ENCODE measurements at regions not wholly inside any gene's neighbourhood (a gene's known extent, or its start where the extent isn't known, plus 50 kb on each side); places are given as distances from the start of the nearest gene placed in this dataset.

- no peak overlapping the region for H3K4me3 ChIP-seq (ENCODE audit: low read depth, low read length)
- TF ChIP-seq CTCF (IDR thresholded peaks at IDR 0.05; ENCODE audit: borderline replicate concordance, insufficient read depth, low read depth, low read length), result no peak
Observed at GRCh38 chr2:143828763-143829537, 691.0 kb downstream of the ZEB2 start.

- no peak overlapping the region for H3K4me3 ChIP-seq (ENCODE audit: low read depth, low read length)
- no peak for TF ChIP-seq CTCF (IDR thresholded peaks at IDR 0.05; ENCODE audit: borderline replicate concordance, insufficient read depth, low read depth, low read length)
Observed at GRCh38 chr2:143824791-143825190, 695.1 kb downstream of the ZEB2 start.

DNA sequence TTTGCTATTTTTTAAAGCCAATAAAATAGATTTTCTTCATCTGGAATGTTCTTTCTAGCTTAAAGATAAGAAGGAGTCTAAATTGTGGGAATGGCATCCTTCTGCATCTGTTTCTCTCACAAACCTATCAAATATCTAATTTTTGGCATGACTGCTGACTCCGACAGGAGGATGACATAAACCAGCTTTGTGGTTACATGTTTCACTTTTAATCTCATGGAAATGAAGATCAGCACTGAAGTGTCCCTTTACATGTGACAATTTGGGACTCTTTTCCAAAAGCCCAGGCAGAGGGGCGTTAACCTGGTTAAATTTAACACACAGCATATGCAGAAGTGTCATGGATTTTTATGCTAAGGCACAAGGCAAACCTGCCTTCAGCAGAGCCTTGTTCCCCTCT is 694.7 kb downstream of the ARHGAP15 start:
- no peak overlapping the region for H3K4me3 ChIP-seq (ENCODE audit: low read depth, low read length)
- no peak for TF ChIP-seq CTCF (IDR thresholded peaks at IDR 0.05; ENCODE audit: borderline replicate concordance, insufficient read depth, low read depth, low read length)

- TF ChIP-seq CTCF (IDR thresholded peaks at IDR 0.05; ENCODE audit: borderline replicate concordance, insufficient read depth, low read depth, low read length), result no peak
- H3K4me3 ChIP-seq (ENCODE audit: low read depth, low read length), result no peak overlapping the region
Observed at GRCh38 chr2:143823296-143823695, 694.1 kb downstream of the ARHGAP15 start.

GRCh38 chr2:143822736-143823135 is 693.5 kb downstream of the ARHGAP15 start:
- no peak overlapping the region for H3K4me3 ChIP-seq (ENCODE audit: low read depth, low read length)
- TF ChIP-seq CTCF (IDR thresholded peaks at IDR 0.05; ENCODE audit: borderline replicate concordance, insufficient read depth, low read depth, low read length), result no peak

- TF ChIP-seq CTCF (IDR thresholded peaks at IDR 0.05; ENCODE audit: borderline replicate concordance, insufficient read depth, low read depth, low read length), result no peak
- no peak overlapping the region for H3K4me3 ChIP-seq (ENCODE audit: low read depth, low read length)
Observed at GRCh38 chr2:143819764-143820163, 690.5 kb downstream of the ARHGAP15 start.

DNA sequence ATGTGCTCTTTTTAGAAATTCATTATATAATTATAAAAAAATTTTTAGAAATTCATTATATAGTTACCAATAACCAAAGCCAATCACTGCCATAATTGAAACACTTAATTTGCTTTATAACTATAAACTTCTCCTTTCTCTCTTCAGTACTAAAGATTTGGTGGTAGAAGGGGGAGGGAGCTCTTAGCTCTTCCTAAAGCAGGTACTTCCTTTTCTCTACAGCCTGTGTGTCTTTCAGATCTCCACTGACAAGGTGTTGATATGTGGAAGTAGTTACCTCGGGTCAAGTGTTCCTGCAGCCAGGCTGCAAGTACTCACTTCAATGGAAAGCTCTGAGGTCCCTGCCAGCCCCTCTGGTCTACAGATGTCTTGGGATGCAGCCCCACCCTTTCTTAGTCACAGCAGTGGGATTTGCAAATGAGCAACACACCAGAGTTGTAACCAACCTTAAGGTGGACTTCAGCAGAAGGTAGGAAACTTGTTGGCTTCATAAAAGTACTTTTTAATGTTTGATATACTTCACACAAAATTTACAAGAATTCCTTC is 690.0 kb downstream of the ARHGAP15 start:
- H3K4me3 ChIP-seq (ENCODE audit: low read depth, low read length), result no peak overlapping the region
- no peak for TF ChIP-seq CTCF (IDR thresholded peaks at IDR 0.05; ENCODE audit: borderline replicate concordance, insufficient read depth, low read depth, low read length)
